C4-2B (cell line): ENCODE measurements at regions not wholly inside any gene's neighbourhood (a gene's known extent, or its start where the extent isn't known, plus 50 kb on each side); places are given as distances from the start of the nearest gene placed in this dataset.

Experiments used
- CTCF ChIP-seq: fragments of 450-650 bp; conservative IDR thresholded peaks from 2 replicates; pipeline ENCODE4 v1.5.1; 2017; ENCODE audit warnings: mild to moderate bottlenecking
- ZFX ChIP-seq: fragments of 450-650 bp; IDR thresholded peaks from 2 replicates; pipeline ENCODE4 v1.6.1; 2017

GRCh38 chr2:146124741-146125140 is 1604.8 kb upstream of the ZEB2 start:
- TF ChIP-seq CTCF (no peak), ZFX (no peak)
